DOHH2 (cell line): ENCODE measurements at regions not wholly inside any gene's neighbourhood (a gene's known extent, or its start where the extent isn't known, plus 50 kb on each side); places are given as distances from the start of the nearest gene placed in this dataset.

ENCODE experiments used
- CTCF ChIP-seq: fragments of 200-600 bp; sonication (generic); IDR thresholded peaks from one replicate; pipeline ENCODE4 v1.5.1; 2014; ENCODE audit warnings: antibody characterized with exemption, mild to moderate bottlenecking, low read depth, low read length; ENCODE audit not compliant: poor library complexity, severe bottlenecking
- EZH2phosphoT487 ChIP-seq: fragments of 200-600 bp; sonication (generic); IDR thresholded peaks from 2 replicates; pipeline ENCODE4 v1.6.1; 2017; ENCODE audit warnings: borderline replicate concordance, mild to moderate bottlenecking, antibody characterized with exemption, low read length, moderate library complexity, mixed read lengths

GRCh38 chr2:190800528-190800927 lies 80.1 kb upstream of the GLS start:
- TF ChIP-seq CTCF (no peak), EZH2phosphoT487 (no peak)
